ENCODE measurements at regions not wholly inside any gene's neighbourhood (a gene's known extent, or its start where the extent isn't known, plus 50 kb on each side); places are given as distances from the start of the nearest gene placed in this dataset.

DNA sequence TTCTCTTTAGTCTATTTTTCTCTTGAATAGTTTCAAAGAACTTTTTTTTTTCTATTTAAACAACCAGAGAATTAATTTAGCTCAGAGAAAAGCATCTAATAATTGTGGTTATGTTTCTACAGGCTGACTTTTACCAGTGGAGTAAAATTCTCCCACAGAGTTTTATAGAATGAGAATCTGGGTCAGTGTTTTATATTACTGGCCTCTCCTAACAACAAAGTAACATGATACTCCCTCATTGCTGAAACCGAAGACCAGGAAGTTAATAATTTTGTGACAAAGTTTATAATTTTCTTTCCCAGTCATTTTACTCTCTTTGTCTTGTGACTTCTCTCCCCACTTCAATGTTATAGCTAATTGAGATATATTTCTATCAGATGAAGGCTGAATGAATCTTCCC is 946.9 kb downstream of the EPHA3 start:
- TF ChIP-seq CTCF (IDR thresholded peaks at IDR 0.05) (no peak), TEAD4 (CRISPR knock-in tag; IDR thresholded peaks at IDR 0.05) (no peak), CREM (CRISPR knock-in tag; IDR thresholded peaks at IDR 0.05) (no peak), ZNF423 (CRISPR knock-in tag; IDR thresholded peaks at IDR 0.05) (no peak), STAT6 (CRISPR knock-in tag; conservative IDR thresholded peaks at IDR 0.05; ENCODE audit: low read depth) (no peak), PRDM15 (CRISPR knock-in tag; IDR thresholded peaks at IDR 0.05) (no peak), NR1H2 (CRISPR knock-in tag; IDR thresholded peaks at IDR 0.05) (no peak)
- TF ChIP-seq, protein P1, sequence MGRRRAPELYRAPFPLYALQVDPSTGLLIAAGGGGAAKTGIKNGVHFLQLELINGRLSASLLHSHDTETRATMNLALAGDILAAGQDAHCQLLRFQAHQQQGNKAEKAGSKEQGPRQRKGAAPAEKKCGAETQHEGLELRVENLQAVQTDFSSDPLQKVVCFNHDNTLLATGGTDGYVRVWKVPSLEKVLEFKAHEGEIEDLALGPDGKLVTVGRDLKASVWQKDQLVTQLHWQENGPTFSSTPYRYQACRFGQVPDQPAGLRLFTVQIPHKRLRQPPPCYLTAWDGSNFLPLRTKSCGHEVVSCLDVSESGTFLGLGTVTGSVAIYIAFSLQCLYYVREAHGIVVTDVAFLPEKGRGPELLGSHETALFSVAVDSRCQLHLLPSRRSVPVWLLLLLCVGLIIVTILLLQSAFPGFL (CRISPR knock-in tag; IDR thresholded peaks at IDR 0.05; ENCODE audit: borderline replicate concordance), result no peak

Measured in WTC11 (cell line).